NB4 (cell line): ENCODE measurements at regions not wholly inside any gene's neighbourhood (a gene's known extent, or its start where the extent isn't known, plus 50 kb on each side); places are given as distances from the start of the nearest gene placed in this dataset.

ENCODE experiments used
- DNase-seq: peaks from one replicate; pipeline ENCODE4 v3.0.0; 2010; ENCODE audit warnings: low read depth
- H3K4me3 ChIP-seq: one replicate; pipeline ENCODE4 v1.5.1; 2011; ENCODE audit warnings: mild to moderate bottlenecking, low read depth, low read length, moderate library complexity
- CTCF ChIP-seq: IDR thresholded peaks from one replicate; pipeline ENCODE4 v1.5.1; 2012; ENCODE audit warnings: low read depth, low read length
- MAX ChIP-seq: IDR thresholded peaks from 2 replicates; pipeline ENCODE4 v1.6.1; 2011; ENCODE audit warnings: low read depth, low read length
- MYC ChIP-seq: IDR thresholded peaks from 2 replicates; pipeline ENCODE4 v1.6.1; 2011; ENCODE audit warnings: low read depth, low read length
- POLR2A ChIP-seq: IDR thresholded peaks from 2 replicates; pipeline ENCODE4 v1.6.1; 2011; ENCODE audit warnings: mild to moderate bottlenecking; ENCODE audit not compliant: insufficient read length; ENCODE audit errors: extremely low read depth

GRCh38 chr2:150099805-150100204, 387.7 kb downstream of the RND3 start:
- no peak overlapping the region for H3K4me3 ChIP-seq
- TF ChIP-seq POLR2A, result no peak
- TF ChIP-seq MAX, result no peak
- TF ChIP-seq CTCF, result no peak
- TF ChIP-seq MYC, result no peak
- DNase-seq, result no peak

- DNase-seq, result no peak
- TF ChIP-seq MYC, result no peak
- no peak for TF ChIP-seq CTCF
- no peak for TF ChIP-seq MAX
- TF ChIP-seq POLR2A, result no peak
- no peak overlapping the region for H3K4me3 ChIP-seq
These were observed 389.5 kb downstream of the RND3 start for GRCh38 chr2:150097901-150098531.

GRCh38 chr2:150097402-150097801, 390.1 kb downstream of the RND3 start:
- DNase-seq, result no peak
- H3K4me3 ChIP-seq, result no peak overlapping the region
- TF ChIP-seq POLR2A, result no peak
- no peak for TF ChIP-seq MYC
- TF ChIP-seq CTCF, result no peak
- TF ChIP-seq MAX, result no peak

GRCh38 chr2:150095361-150096095, 391.9 kb downstream of the RND3 start:
- DNase-seq, result no peak
- no peak for TF ChIP-seq MYC
- H3K4me3 ChIP-seq, result no peak overlapping the region

GRCh38 chr2:150091846-150092245, 395.6 kb downstream of the RND3 start:
- no peak overlapping the region for H3K4me3 ChIP-seq
- TF ChIP-seq MYC (no peak), POLR2A (no peak), MAX (no peak), CTCF (no peak)

GRCh38 chr2:150090031-150090430, 397.4 kb downstream of the RND3 start:
- TF ChIP-seq CTCF, result no peak
- TF ChIP-seq MYC, result no peak
- TF ChIP-seq MAX, result no peak
- no peak for TF ChIP-seq POLR2A
- H3K4me3 ChIP-seq, result no peak overlapping the region
- no peak for DNase-seq

More at GRCh38 chr2:150091846-150092245, 395.6 kb downstream of the RND3 start:
- DNase-seq, result no peak
